SK-N-MC (cell line): ENCODE measurements at regions not wholly inside any gene's neighbourhood (a gene's known extent, or its start where the extent isn't known, plus 50 kb on each side); places are given as distances from the start of the nearest gene placed in this dataset.

ENCODE experiments used
- EZH2 ChIP-seq: fragments of 200-600 bp; sonication (generic); IDR thresholded peaks from one replicate; pipeline ENCODE4 v1.6.1; 2017; ENCODE audit warnings: antibody characterized with exemption
- POLR2AphosphoS5 ChIP-seq: IDR thresholded peaks from 2 replicates; pipeline ENCODE4 v1.6.1; 2012; ENCODE audit warnings: mild to moderate bottlenecking, low read depth, low read length, borderline replicate concordance

DNA sequence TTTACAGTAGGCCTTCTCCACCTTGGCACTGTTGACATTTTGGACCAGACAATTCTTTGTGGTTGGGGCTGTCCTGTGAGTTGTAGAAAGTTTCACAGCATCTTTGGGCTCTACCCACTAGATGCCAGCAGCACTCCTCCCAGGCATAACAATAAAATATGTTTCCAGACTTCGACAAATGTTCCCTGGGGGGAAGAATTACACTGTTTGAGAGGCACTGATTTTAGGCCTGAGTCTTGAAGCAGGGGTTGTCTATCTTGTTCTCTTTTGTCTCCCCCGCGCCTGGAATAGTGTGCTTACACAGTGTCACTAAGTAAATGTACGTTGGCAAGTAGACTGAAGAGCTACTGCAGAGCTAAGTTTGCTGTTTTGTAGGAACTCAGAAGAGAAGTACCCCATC lies 254.4 kb upstream of the BOD1L1 start:
- TF ChIP-seq EZH2 (no peak), POLR2AphosphoS5 (no peak)
